ENCODE measurements at regions not wholly inside any gene's neighbourhood (a gene's known extent, or its start where the extent isn't known, plus 50 kb on each side); places are given as distances from the start of the nearest gene placed in this dataset.

DNA sequence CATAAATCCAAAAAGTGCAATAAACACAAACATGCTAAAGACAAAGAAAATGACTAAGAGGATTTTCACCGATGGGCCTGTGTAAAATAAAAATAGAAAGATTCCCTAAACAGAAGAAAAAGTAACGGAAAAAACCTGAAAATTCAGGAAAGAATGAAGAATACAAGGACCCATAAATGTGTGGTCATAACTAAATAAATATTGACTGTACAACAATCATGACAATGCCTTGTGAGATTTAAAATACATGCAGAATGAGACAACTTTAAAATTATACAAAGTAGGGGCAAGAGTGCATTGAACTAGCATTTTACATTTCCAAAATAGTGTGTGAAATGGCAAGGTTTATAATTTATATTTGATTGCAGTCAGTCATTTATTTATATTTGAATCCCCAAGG is 409.1 kb upstream of the ANKRD30A start:
- no peaks in the 10 kb centered on the region for H3K36me3 ChIP-seq (ENCODE audit: control insufficient read depth in 1 of 2, insufficient read depth in 2 of 2, low read length in 2 of 2)
- H3K9ac ChIP-seq (ENCODE audit: low read length) = no peak overlapping the region
- TF ChIP-seq CBX3 (IDR thresholded peaks at IDR 0.05; ENCODE audit: low read depth) (no peak), SP1 (IDR thresholded peaks at IDR 0.05; ENCODE audit: low read depth) (no peak), TCF7L2 (IDR thresholded peaks at IDR 0.05; ENCODE audit: borderline replicate concordance, extremely low read depth, insufficient read depth, insufficient read length) (no peak), ZFX (IDR thresholded peaks at IDR 0.05) (no peak), SRF (IDR thresholded peaks at IDR 0.05; ENCODE audit: low read depth) (no peak), RAD21 (IDR thresholded peaks at IDR 0.05; ENCODE audit: low read depth) (no peak), POLR2A (IDR thresholded peaks at IDR 0.05; ENCODE audit: borderline replicate concordance, extremely low read depth, insufficient read depth, insufficient read length) (no peak), JUND (IDR thresholded peaks at IDR 0.05) (no peak), YY1 (IDR thresholded peaks at IDR 0.05; ENCODE audit: extremely low read depth, insufficient replicate concordance, low read depth, low read length) (no peak), ZNF274 (IDR thresholded peaks at IDR 0.05; ENCODE audit: low read depth, low read length) (no peak)
- TF ChIP-seq, protein P1, sequence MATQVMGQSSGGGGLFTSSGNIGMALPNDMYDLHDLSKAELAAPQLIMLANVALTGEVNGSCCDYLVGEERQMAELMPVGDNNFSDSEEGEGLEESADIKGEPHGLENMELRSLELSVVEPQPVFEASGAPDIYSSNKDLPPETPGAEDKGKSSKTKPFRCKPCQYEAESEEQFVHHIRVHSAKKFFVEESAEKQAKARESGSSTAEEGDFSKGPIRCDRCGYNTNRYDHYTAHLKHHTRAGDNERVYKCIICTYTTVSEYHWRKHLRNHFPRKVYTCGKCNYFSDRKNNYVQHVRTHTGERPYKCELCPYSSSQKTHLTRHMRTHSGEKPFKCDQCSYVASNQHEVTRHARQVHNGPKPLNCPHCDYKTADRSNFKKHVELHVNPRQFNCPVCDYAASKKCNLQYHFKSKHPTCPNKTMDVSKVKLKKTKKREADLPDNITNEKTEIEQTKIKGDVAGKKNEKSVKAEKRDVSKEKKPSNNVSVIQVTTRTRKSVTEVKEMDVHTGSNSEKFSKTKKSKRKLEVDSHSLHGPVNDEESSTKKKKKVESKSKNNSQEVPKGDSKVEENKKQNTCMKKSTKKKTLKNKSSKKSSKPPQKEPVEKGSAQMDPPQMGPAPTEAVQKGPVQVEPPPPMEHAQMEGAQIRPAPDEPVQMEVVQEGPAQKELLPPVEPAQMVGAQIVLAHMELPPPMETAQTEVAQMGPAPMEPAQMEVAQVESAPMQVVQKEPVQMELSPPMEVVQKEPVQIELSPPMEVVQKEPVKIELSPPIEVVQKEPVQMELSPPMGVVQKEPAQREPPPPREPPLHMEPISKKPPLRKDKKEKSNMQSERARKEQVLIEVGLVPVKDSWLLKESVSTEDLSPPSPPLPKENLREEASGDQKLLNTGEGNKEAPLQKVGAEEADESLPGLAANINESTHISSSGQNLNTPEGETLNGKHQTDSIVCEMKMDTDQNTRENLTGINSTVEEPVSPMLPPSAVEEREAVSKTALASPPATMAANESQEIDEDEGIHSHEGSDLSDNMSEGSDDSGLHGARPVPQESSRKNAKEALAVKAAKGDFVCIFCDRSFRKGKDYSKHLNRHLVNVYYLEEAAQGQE (IDR thresholded peaks at IDR 0.05; ENCODE audit: low read depth) = no peak
- TF ChIP-seq, protein P2, sequence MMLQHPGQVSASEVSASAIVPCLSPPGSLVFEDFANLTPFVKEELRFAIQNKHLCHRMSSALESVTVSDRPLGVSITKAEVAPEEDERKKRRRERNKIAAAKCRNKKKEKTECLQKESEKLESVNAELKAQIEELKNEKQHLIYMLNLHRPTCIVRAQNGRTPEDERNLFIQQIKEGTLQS (IDR thresholded peaks at IDR 0.05) = no peak
- BruUV-seq (replicated peaks) = no TSS peak
- ATAC-seq (no peak), DNase-seq (ENCODE audit: low read depth, low spot score) (no peak)
- H3K79me2 ChIP-seq (ENCODE audit: insufficient read depth, low read length) = no peaks in the 10 kb centered on the region
- H3K9me2 ChIP-seq (ENCODE audit: insufficient read depth) = no peaks in the 10 kb centered on the region
- no peak overlapping the region for H2AFZ ChIP-seq (ENCODE audit: low read depth, low read length, poor library complexity, severe bottlenecking)
- ChIA-PET RAD21 (ENCODE audit: low non-redundant PET in 1 of 2, low total read pairs in 2 of 2, uncharacterized antibody in 2 of 2, unreplicated experiment in 2 of 2) (no interaction called here), CTCF (no interaction called here), POLR2A (no interaction called here)
- H3K4me1 ChIP-seq (ENCODE audit: control insufficient read depth in 1 of 2, insufficient read depth in 2 of 2, low read length in 2 of 2) = no peaks in the 10 kb centered on the region
- peaks cover 4 to 13% of the 10 kb centered on the region in 2 experiments; a peak in 2 of 4 replicates for H3K9me3 ChIP-seq (ENCODE audit: control insufficient read depth in 1 of 2, insufficient read depth in 1 of 2, low read depth in 1 of 2, low read length in 2 of 2)
- no peak overlapping the region for H3K4me2 ChIP-seq (ENCODE audit: low read length)
- intact Hi-C loops (cut with micrococcal nuclease) = no loop called here
- H3K4me3 ChIP-seq (replicated peaks in 1 of 2; ENCODE audit: low read depth in 1 of 2, low read length in 2 of 2) = no peak overlapping the region
- H4K20me1 ChIP-seq (ENCODE audit: insufficient read depth) = no peaks in the 10 kb centered on the region
- H3K27ac ChIP-seq (ENCODE audit: low read depth, low read length) = no peak overlapping the region
- H3K27me3 ChIP-seq (ENCODE audit: insufficient read depth, low read length) = no peaks in the 10 kb centered on the region
